ENCODE measurements at regions not wholly inside any gene's neighbourhood (a gene's known extent, or its start where the extent isn't known, plus 50 kb on each side); places are given as distances from the start of the nearest gene placed in this dataset.

- Histone ChIP-seq H3K4me3 (ENCODE audit: low read length) (no peak overlapping the region), H3K36me3 (ENCODE audit: insufficient read depth, low read length) (no peaks in the 10 kb centered on the region), H3K9ac (ENCODE audit: low read depth, low read length) (no peak overlapping the region), H3K27ac (ENCODE audit: low read depth, low read length) (no peak overlapping the region), H3K27me3 (ENCODE audit: insufficient read depth, low read length) (no peaks in the 10 kb centered on the region), H3K4me1 (ENCODE audit: insufficient read depth, low read length) (no peaks in the 10 kb centered on the region; the same call in 1 of the 2 replicates), H3K9me3 (ENCODE audit: insufficient read depth, low read depth, low read length) (no peaks in the 10 kb centered on the region)
- WGBS: 100% methylated on average over 1 of the region's 1 CpG
Observed at GRCh38 chr12:89289720-89290119, 62.6 kb downstream of the DUSP6 start.

- H3K27me3 ChIP-seq (ENCODE audit: insufficient read depth, low read length): no peaks in the 10 kb centered on the region
- H3K9ac ChIP-seq (ENCODE audit: low read depth, low read length): no peak overlapping the region
- H3K4me3 ChIP-seq (ENCODE audit: low read length): no peak overlapping the region
- H3K36me3 ChIP-seq (ENCODE audit: insufficient read depth, low read length): no peaks in the 10 kb centered on the region
- H3K27ac ChIP-seq (ENCODE audit: low read depth, low read length): no peak overlapping the region
- no peaks in the 10 kb centered on the region; the same call in 1 of the 2 replicates for H3K4me1 ChIP-seq (ENCODE audit: insufficient read depth, low read length)
- H3K9me3 ChIP-seq (ENCODE audit: insufficient read depth, low read depth, low read length): no peaks in the 10 kb centered on the region
Observed at GRCh38 chr12:89288959-89289358, 63.3 kb downstream of the DUSP6 start.

- Histone ChIP-seq H3K9me3 (ENCODE audit: insufficient read depth, low read depth, low read length) (no peaks in the 10 kb centered on the region), H3K27me3 (ENCODE audit: insufficient read depth, low read length) (no peaks in the 10 kb centered on the region), H3K9ac (ENCODE audit: low read depth, low read length) (no peak overlapping the region), H3K4me3 (ENCODE audit: low read length) (no peak overlapping the region), H3K4me1 (ENCODE audit: insufficient read depth, low read length) (peaks cover 2% of the 10 kb centered on the region; the same call in 1 of the 2 replicates), H3K27ac (ENCODE audit: low read depth, low read length) (no peak overlapping the region), H3K36me3 (ENCODE audit: insufficient read depth, low read length) (no peaks in the 10 kb centered on the region)
- 100% methylated on average over 1 of the region's 3 CpGs for WGBS
Observed at GRCh38 chr12:89286501-89286900, 65.8 kb downstream of the DUSP6 start.

GRCh38 chr12:89281539-89281867, 70.8 kb downstream of the DUSP6 start:
- no peak overlapping the region for H3K4me3 ChIP-seq (ENCODE audit: low read length)
- H3K27ac ChIP-seq (ENCODE audit: low read depth, low read length): no peak overlapping the region
- H3K27me3 ChIP-seq (ENCODE audit: insufficient read depth, low read length): no peaks in the 10 kb centered on the region
- H3K9me3 ChIP-seq (ENCODE audit: insufficient read depth, low read depth, low read length): no peaks in the 10 kb centered on the region
- H3K36me3 ChIP-seq (ENCODE audit: insufficient read depth, low read length): no peaks in the 10 kb centered on the region
- H3K4me1 ChIP-seq (ENCODE audit: insufficient read depth, low read length): peaks cover 9% of the 10 kb centered on the region
- WGBS: 96% methylated on average over 4 of the region's 4 CpGs
- H3K9ac ChIP-seq (ENCODE audit: low read depth, low read length): no peak overlapping the region

- Histone ChIP-seq H3K9me3 (ENCODE audit: insufficient read depth, low read depth, low read length) (no peaks in the 10 kb centered on the region), H3K4me1 (ENCODE audit: insufficient read depth, low read length) (peaks cover 9% of the 10 kb centered on the region), H3K27me3 (ENCODE audit: insufficient read depth, low read length) (no peaks in the 10 kb centered on the region), H3K27ac (ENCODE audit: low read depth, low read length) (no peak overlapping the region), H3K9ac (ENCODE audit: low read depth, low read length) (no peak overlapping the region), H3K36me3 (ENCODE audit: insufficient read depth, low read length) (no peaks in the 10 kb centered on the region), H3K4me3 (ENCODE audit: low read length) (no peak overlapping the region)
- WGBS: 85% methylated on average over 5 of the region's 5 CpGs
Observed at GRCh38 chr12:89280833-89281538, 71.3 kb downstream of the DUSP6 start.

GRCh38 chr12:89279499-89279898, 72.8 kb downstream of the DUSP6 start:
- Histone ChIP-seq H3K9ac (ENCODE audit: low read depth, low read length) (no peak overlapping the region), H3K4me1 (ENCODE audit: insufficient read depth, low read length) (peaks cover 9% of the 10 kb centered on the region), H3K27me3 (ENCODE audit: insufficient read depth, low read length) (no peaks in the 10 kb centered on the region), H3K27ac (ENCODE audit: low read depth, low read length) (no peak overlapping the region), H3K9me3 (ENCODE audit: insufficient read depth, low read depth, low read length) (no peaks in the 10 kb centered on the region), H3K36me3 (ENCODE audit: insufficient read depth, low read length) (no peaks in the 10 kb centered on the region), H3K4me3 (ENCODE audit: low read length) (no peak overlapping the region)
- 94% methylated on average over 4 of the region's 4 CpGs for WGBS

GRCh38 chr12:89278862-89279261, 73.4 kb downstream of the DUSP6 start:
- no peak overlapping the region for H3K9ac ChIP-seq (ENCODE audit: low read depth, low read length)
- 94% methylated on average over 6 of the region's 6 CpGs for WGBS
- H3K27me3 ChIP-seq (ENCODE audit: insufficient read depth, low read length): no peaks in the 10 kb centered on the region
- H3K27ac ChIP-seq (ENCODE audit: low read depth, low read length): no peak overlapping the region
- H3K36me3 ChIP-seq (ENCODE audit: insufficient read depth, low read length): no peaks in the 10 kb centered on the region
- H3K4me1 ChIP-seq (ENCODE audit: insufficient read depth, low read length): peaks cover 9% of the 10 kb centered on the region
- H3K9me3 ChIP-seq (ENCODE audit: insufficient read depth, low read depth, low read length): no peaks in the 10 kb centered on the region
- H3K4me3 ChIP-seq (ENCODE audit: low read length): no peak overlapping the region

- no peaks in the 10 kb centered on the region for H3K27me3 ChIP-seq (ENCODE audit: insufficient read depth, low read length)
- WGBS: 100% methylated on average over 4 of the region's 4 CpGs
- H3K27ac ChIP-seq (ENCODE audit: low read depth, low read length): no peak overlapping the region
- peaks cover 9% of the 10 kb centered on the region for H3K4me1 ChIP-seq (ENCODE audit: insufficient read depth, low read length)
- no peaks in the 10 kb centered on the region for H3K9me3 ChIP-seq (ENCODE audit: insufficient read depth, low read depth, low read length)
- no peaks in the 10 kb centered on the region for H3K36me3 ChIP-seq (ENCODE audit: insufficient read depth, low read length)
- no peak overlapping the region for H3K4me3 ChIP-seq (ENCODE audit: low read length)
- no peak overlapping the region for H3K9ac ChIP-seq (ENCODE audit: low read depth, low read length)
Observed at GRCh38 chr12:89278169-89278568, 74.1 kb downstream of the DUSP6 start.

GRCh38 chr12:89276860-89277259, 75.4 kb downstream of the DUSP6 start:
- no peak overlapping the region for H3K27ac ChIP-seq (ENCODE audit: low read depth, low read length)
- H3K4me3 ChIP-seq (ENCODE audit: low read length): no peak overlapping the region
- no peaks in the 10 kb centered on the region for H3K27me3 ChIP-seq (ENCODE audit: insufficient read depth, low read length)
- no peak overlapping the region for H3K9ac ChIP-seq (ENCODE audit: low read depth, low read length)
- no peaks in the 10 kb centered on the region for H3K36me3 ChIP-seq (ENCODE audit: insufficient read depth, low read length)
- 89% methylated on average over 2 of the region's 2 CpGs for WGBS
- no peaks in the 10 kb centered on the region for H3K9me3 ChIP-seq (ENCODE audit: insufficient read depth, low read depth, low read length)
- H3K4me1 ChIP-seq (ENCODE audit: insufficient read depth, low read length): peaks cover 9% of the 10 kb centered on the region

GRCh38 chr12:89273525-89273924, 78.8 kb downstream of the DUSP6 start:
- no peak overlapping the region for H3K9ac ChIP-seq (ENCODE audit: low read depth, low read length)
- no peak overlapping the region for H3K4me3 ChIP-seq (ENCODE audit: low read length)
- no peaks in the 10 kb centered on the region for H3K27me3 ChIP-seq (ENCODE audit: insufficient read depth, low read length)
- no peaks in the 10 kb centered on the region for H3K4me1 ChIP-seq (ENCODE audit: insufficient read depth, low read length)
- H3K9me3 ChIP-seq (ENCODE audit: insufficient read depth, low read depth, low read length): peaks cover 5% of the 10 kb centered on the region; the same call in 1 of the 2 replicates
- H3K36me3 ChIP-seq (ENCODE audit: insufficient read depth, low read length): no peaks in the 10 kb centered on the region
- H3K27ac ChIP-seq (ENCODE audit: low read depth, low read length): no peak overlapping the region
- no CpG with 5 or more reads among the region's 2 CpGs for WGBS

- Histone ChIP-seq H3K27me3 (ENCODE audit: insufficient read depth, low read length) (no peaks in the 10 kb centered on the region), H3K27ac (ENCODE audit: low read depth, low read length) (no peak overlapping the region), H3K9me3 (ENCODE audit: insufficient read depth, low read depth, low read length) (peaks cover 5% of the 10 kb centered on the region; the same call in 1 of the 2 replicates), H3K4me1 (ENCODE audit: insufficient read depth, low read length) (no peaks in the 10 kb centered on the region), H3K4me3 (ENCODE audit: low read length) (no peak overlapping the region), H3K9ac (ENCODE audit: low read depth, low read length) (no peak overlapping the region), H3K36me3 (ENCODE audit: insufficient read depth, low read length) (no peaks in the 10 kb centered on the region)
- 97% methylated on average over 3 of the region's 4 CpGs for WGBS
Observed at GRCh38 chr12:89270548-89270947, 81.8 kb downstream of the DUSP6 start.

GRCh38 chr12:89269174-89269573, 83.1 kb downstream of the DUSP6 start:
- H3K27me3 ChIP-seq (ENCODE audit: insufficient read depth, low read length): no peaks in the 10 kb centered on the region
- H3K36me3 ChIP-seq (ENCODE audit: insufficient read depth, low read length): no peaks in the 10 kb centered on the region
- no peaks in the 10 kb centered on the region for H3K4me1 ChIP-seq (ENCODE audit: insufficient read depth, low read length)
- H3K9me3 ChIP-seq (ENCODE audit: insufficient read depth, low read depth, low read length): peaks cover 5% of the 10 kb centered on the region; the same call in 1 of the 2 replicates
- no peak overlapping the region for H3K9ac ChIP-seq (ENCODE audit: low read depth, low read length)
- H3K4me3 ChIP-seq (ENCODE audit: low read length): no peak overlapping the region
- H3K27ac ChIP-seq (ENCODE audit: low read depth, low read length): no peak overlapping the region
- 97% methylated on average over 2 of the region's 3 CpGs for WGBS
